GM21381 (cell line): ENCODE measurements at regions not wholly inside any gene's neighbourhood (a gene's known extent, or its start where the extent isn't known, plus 50 kb on each side); places are given as distances from the start of the nearest gene placed in this dataset.
"Not testable (repeated sequence)": the region's sequence is repeated elsewhere in the genome, so short reads cannot be mapped to it uniquely, and the experiment has no call there.

ENCODE experiments used
- ATAC-seq: cut with Tn5 transposase; IDR thresholded peaks from one replicate; pipeline ENCODE4 v1.9.1; 2021; ENCODE audit warnings: mild to moderate bottlenecking, moderate library complexity; ENCODE audit not compliant: unreplicated experiment

DNA sequence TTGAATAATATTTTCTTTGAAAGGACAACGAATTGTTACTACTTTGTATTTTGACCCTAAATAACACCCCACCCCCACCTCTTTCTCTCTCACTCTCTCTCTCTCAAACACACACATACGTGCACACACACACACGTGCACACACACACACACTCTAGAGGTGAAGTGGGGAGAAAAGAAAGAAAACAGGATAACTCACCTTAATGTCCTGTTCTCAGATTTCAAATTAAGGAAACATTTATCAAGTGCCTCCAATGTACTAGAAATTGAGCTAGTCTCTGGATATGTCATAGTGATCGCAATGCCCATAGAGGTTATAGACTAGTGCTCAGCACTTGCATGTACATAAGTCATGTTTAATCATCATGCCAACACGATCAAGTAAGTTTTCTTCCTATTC lies 1483.6 kb upstream of the SEL1L start:
- ATAC-seq = no peak

GRCh38 chr14:83019744-83020414 lies 1486.2 kb upstream of the SEL1L start:
- no peak for ATAC-seq

DNA sequence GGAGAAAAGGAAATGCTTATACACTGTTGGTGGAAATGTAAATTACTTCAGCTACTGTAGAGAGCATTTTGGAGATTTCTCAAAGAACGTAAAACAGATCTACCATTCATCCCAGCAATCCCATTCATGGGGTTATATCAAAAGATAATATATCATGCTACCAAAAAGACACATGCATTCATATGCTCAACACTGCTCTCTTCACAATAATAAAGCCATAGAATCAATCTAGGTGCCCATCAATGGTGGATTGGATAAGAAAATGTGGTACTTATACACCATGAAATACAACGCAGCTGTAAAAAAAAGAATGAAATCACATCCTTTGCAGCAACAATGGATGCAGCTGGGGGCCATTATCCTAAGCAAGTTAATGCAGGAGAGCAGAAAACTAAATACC lies 1487.7 kb upstream of the SEL1L start:
- no peak for ATAC-seq

- no peak for ATAC-seq
These were observed 1489.7 kb upstream of the SEL1L start for GRCh38 chr14:83023369-83023768.

DNA sequence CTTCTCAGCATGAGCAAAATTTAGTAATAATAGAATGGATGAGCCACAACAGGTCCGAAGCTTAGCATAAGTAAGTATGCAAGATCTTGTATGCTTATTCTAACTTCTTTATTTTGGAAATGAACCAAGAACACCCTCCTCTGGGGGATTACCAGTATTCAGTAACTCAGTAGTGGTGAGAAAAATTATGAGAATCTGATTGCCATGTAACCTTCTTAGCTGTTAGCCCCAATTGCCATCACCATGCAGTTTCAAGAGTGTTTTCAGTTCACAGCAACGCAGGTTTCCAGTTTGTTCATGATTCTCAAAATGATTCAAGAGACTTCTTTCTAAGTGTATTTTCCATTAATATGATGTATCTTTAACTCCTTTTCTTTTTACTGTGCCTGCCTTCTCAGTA lies 1507.6 kb upstream of the SEL1L start:
- ATAC-seq = no peak

DNA sequence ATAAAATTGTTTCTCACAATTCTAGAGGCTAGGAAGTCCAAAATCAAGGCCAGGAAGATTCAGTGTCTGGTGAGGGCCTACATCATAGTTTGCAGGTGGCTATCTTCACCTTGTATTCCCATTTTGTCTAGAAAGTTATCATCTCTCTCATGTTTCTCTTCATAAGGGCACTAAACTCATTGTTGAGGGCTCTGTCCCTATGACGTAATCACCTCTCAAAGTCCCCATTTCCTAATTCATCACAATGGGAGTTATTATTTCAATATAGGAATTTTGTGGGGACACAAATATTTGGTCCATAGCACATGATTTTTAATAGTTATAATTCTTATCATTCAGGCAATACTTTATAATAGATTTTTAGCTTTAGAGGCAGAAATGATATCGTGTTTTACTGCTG lies 1509.2 kb upstream of the SEL1L start:
- ATAC-seq = no peak

DNA sequence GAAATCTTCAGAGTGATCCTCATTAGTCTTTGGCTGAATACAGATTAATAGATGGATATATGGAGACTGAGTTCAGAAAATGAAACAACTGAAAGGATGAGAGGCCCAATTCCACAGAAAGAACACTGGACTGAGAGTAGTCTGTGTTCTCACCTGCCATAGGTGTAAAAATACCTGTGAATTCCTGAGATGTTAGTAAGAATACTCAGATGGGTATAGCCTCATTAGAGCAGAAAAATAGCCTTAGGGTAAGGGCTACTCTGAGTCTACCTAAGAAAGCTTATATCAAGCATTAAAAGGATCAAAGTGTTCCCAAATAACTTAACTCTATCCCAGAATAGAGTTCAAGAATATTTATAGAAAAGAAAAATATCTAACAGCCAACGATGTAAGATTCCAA lies 1510.3 kb upstream of the SEL1L start:
- no peak for ATAC-seq

- no peak for ATAC-seq
These were observed 1513.6 kb upstream of the SEL1L start for GRCh38 chr14:83047059-83047830.

- no peak for ATAC-seq
These were observed 1519.5 kb upstream of the SEL1L start for GRCh38 chr14:83053022-83053710.

GRCh38 chr14:83058068-83058467 lies 1524.4 kb upstream of the SEL1L start:
- no peak for ATAC-seq

GRCh38 chr14:83071888-83072501 lies 1538.3 kb upstream of the SEL1L start:
- no peak for ATAC-seq

DNA sequence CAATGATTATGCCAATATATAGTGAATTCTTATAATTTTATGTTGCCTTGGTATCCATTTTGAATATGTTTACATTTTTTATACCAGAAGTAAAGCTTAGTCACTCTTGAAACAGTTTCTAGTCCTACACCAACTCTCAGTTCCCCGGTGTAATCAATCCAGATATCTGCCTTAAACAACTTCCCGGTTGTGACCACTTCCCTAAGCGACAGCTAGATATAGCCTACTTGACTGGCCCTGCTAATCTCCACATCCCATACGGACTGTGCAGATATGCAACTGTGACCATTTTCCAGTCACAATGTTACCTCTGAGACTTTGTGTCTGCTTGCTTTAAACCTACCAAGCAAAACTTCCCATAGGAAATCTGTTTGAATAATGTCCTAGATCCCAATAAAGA lies 1551.5 kb upstream of the SEL1L start:
- ATAC-seq = no peak

DNA sequence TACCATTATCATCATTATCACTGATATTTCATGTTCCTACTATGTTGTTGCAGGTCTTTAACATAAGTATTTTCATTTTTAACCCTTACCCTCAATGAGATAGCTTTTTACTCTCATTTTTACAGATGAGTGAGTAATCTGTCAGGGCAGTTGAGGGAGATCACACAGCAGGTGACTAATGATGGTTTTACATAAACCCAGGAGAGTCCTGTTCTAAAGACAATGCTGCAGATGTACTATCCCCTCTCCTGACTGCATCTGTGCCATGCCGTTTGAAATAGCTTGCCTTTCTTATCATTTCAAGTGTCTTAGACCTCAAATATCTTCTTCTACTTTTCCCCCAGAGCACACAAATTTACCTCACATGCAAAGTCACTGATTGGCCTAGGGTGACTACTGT lies 1552.1 kb upstream of the SEL1L start:
- no peak for ATAC-seq

GRCh38 chr14:83091991-83092956 lies 1558.6 kb upstream of the SEL1L start:
- not testable (repeated sequence) for ATAC-seq

DNA sequence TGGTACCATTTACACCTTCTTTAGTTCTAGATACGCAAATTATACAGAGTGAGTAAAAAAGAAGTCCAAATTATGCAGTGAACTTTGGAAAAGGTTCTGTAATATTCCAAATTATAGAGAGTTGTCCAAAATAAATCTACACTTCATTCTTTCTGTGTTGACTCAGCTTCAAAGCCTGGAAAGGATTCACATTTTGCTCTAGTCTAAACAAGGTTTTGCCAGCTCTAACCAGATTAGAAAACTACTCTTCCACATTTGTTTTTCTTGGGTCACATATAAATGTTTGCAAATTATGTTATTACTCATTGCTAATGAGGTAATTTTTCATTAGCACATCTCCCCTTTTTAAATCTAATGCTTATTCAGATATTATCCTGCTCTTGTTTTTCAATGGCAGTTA lies 1562.4 kb upstream of the SEL1L start:
- no peak for ATAC-seq

DNA sequence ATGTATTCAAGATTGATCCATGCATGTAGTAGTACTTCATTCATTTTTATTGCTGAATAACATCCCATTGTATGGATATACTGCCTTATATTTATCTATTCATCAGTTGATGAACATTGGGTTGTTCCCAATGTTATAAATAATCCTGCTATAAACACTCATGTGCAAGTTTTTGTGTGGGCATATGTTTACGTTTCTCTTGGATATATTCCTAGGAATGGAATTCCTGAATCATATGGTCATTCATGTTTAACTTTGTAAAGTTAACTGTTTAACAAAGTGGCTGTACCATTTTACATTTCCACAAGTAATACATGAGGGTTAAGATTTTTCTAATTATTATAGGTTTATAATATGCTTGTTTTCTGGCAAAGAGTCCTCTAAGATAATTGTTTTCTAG lies 1568.2 kb upstream of the SEL1L start:
- no peak for ATAC-seq

GRCh38 chr14:83118029-83118428 lies 1584.4 kb upstream of the SEL1L start:
- no peak for ATAC-seq

DNA sequence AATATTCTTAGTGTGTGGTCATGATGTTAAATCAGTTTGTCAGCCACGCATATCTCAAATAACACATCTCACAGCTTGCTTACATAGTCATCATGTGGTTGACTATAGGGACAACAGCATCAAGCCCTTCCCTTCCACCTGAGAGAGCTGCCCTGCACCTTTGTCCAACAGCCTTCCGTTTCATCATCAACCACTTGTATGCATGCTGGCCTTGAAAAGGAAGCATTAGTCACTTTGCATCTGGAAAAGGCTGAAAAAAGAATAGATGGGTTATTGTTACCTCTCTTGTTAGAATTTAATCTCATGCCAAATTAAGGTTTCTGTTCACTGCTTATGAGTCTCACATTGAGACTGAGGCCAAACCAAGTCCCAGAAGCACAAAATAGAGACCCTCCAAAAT lies 1586.5 kb upstream of the SEL1L start:
- ATAC-seq = no peak

DNA sequence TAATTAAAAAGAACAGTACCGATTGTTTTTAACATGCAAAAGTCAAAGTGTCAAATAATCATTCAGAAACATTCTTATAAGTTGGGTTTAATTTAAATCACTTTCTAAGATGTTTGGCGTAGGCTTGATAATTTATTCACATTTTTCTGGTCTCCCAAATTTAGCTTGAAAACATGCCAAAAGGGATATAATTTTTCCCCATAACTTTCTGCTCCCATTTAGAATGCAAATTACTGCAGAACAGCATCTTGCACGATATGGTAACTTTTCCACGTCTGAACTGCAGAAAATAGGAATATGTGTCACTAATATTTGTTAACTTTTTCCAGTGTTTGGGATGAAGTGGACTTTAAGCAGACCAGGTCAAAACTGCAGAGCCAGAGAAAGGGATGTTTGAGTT lies 1592.4 kb upstream of the SEL1L start:
- ATAC-seq = no peak

DNA sequence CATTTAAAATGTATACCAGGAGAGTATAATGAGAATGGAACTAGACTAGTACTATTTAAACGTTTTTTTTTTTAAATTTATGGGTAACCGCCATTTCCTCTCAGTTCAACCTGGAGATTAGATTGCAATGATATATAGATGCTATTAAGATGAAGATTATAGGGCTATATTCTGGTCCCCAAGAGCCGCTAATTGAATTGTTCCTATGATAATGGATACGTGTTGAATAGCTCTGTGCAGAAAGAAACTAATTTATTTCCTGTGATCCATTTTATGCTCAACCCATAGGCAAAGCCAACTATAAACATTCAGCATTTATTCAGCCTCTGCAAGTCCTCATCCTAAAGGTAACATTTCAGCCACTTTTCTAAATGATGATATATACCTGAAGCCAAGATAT lies 1595.1 kb upstream of the SEL1L start:
- no peak for ATAC-seq

- ATAC-seq = no peak
These were observed 1595.8 kb upstream of the SEL1L start for GRCh38 chr14:83129496-83129895.
